ENCODE measurements at regions not wholly inside any gene's neighbourhood (a gene's known extent, or its start where the extent isn't known, plus 50 kb on each side); places are given as distances from the start of the nearest gene placed in this dataset.

- DNase-seq: no peak
Measured at GRCh38 chr5:174338185-174339010, 292.9 kb downstream of the NSG2 start.

- DNase-seq: no peak
Measured at GRCh38 chr5:174339130-174339529, 293.6 kb downstream of the NSG2 start.

DNA sequence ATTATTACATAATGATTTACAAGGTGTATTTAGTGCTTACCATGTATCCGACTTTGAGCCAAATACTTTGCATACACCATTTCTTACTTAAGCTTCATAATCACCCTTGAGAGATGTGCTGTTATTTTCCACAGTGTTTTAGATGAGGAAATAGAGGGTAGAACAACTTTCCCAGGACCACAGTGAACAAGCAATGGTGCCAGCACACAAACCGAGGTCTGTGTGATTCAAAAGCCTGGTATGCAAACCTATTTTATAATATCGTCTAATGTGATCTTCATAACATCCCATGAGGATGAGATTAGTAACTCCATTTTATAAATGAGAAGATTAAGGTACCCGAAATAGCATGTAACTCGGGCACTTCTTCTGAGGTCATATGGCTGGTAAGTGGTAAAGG lies 294.7 kb downstream of the NSG2 start:
- no peak for DNase-seq

DNA sequence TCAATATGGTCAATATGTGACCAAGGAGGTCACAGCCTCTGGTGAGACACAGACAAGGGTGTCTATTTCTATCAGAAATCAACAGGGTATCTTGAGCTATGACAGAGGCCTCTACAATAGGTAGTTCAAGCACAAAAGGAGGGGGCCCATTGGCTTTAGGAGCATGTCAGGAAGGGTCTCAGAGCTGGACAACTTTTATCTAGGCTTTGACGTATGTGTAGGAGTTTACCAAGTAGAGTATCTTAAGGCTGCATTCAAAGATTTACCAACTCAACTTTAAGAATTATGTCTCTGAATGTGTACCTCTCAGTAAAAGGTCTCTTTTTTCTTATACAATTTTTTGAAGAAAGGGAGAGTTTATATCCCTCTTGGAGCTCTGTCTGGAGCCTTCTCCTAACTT lies 297.2 kb downstream of the NSG2 start:
- no peak for DNase-seq

DNA sequence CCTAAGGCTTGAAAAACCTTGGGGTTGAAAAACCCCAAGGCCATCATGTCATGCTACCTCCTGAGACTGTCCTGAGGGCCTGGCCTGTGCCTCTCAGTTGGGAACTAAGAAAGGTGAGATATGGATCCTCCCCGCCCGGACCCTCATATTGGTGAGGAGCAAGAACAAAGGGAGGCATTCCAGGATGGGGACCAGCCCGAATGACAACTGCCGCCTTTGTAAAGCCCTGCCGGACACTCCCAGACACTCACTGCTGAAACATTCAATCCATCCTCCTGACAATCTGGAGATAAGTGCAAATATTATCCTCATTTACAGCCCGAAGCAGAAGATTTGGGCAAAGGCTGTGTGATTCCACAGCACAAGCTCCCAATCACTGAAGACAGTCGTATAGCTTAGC lies 298.3 kb downstream of the NSG2 start:
- no peak for DNase-seq

DNA sequence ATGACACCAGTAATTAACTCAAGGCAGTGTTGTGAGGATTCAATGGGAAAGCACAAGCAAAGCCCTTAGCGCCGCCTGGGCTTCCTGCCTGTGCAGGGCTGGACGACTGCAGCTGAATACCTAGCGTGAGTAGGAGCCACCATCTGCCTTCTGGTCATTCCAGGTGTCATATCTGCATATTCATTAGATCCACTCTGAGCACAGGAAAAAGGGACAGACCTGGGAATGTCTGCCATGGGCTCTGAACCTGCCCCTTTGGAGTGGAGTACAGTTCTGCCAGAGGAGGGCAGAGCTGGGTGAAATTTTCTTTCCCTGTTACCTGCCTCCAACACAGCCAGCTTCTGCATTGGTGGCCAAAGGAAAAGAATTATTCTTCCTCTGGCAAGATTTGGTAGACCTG lies 298.8 kb downstream of the NSG2 start:
- no peak for DNase-seq

GRCh38 chr5:174347183-174347582 lies 301.7 kb downstream of the NSG2 start:
- DNase-seq: no peak

GRCh38 chr5:174348311-174348981 lies 302.9 kb downstream of the NSG2 start:
- DNase-seq: no peak

DNA sequence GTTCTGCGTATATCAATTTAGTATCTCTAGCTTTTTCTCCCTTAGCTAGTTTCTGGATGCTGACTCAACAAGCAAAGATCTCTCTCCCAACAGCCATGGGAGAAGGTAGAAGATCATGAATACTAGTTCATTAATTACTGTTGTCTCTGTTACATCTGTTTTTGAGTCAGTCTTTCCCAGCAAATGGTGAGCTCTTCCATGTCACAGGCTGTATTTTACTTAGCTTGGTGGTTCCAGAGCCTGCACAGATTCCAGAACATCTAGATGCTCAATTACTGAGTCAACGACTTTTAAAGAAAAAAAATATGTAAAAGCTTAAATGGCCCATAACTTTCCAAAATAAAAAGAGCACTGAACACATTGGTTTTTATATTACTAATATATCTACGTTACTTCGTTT lies 307.2 kb downstream of the NSG2 start:
- no peak for DNase-seq

GRCh38 chr5:174354571-174354970 lies 309.1 kb downstream of the NSG2 start:
- DNase-seq: no peak

- DNase-seq: no peak
Measured at GRCh38 chr5:174355208-174355612, 309.7 kb downstream of the NSG2 start.

- no peak for DNase-seq
Measured at GRCh38 chr5:174355995-174356394, 310.5 kb downstream of the NSG2 start.

- no peak for DNase-seq
Measured at GRCh38 chr5:174356536-174356935, 311.0 kb downstream of the NSG2 start.

DNA sequence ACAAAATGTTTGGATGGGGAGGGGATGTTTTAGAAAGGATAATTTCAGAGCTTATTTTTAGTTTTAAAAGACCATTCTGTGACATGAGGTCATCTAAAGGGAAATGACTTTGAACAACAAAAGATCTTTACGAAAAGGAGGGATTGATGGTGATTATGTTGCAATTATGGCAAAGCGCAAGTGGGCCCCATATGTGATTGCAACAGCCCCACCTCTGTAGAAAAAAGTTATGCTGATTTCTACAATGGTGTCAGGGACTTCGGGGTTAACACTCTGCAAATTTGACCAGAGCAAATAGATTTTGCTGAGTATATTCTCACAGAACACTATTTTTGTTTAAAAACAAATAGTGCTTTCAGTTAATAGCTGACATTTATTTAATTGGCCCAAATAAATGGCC lies 312.8 kb downstream of the NSG2 start:
- no peak for DNase-seq

GRCh38 chr5:174359071-174359470 lies 313.6 kb downstream of the NSG2 start:
- no peak for DNase-seq

DNA sequence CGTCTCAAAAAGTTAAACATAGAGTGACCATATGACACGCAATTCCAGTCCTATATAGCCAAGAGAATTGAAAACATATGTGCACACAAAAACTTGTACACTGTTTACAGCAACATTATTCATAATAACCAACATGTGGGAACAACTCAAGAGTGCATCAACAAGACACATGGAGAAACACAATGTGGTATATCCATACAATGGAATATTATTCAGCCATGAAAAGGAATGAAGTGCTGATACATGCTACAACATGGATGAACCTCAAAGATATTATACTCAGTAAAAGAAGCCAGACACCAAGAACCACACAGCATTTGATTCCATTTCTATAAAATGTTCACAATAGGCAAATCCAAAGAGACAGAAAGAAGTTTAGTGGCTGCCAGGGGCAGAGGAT lies 317.0 kb downstream of the NSG2 start:
- no peak for DNase-seq

GRCh38 chr5:174363934-174364333 lies 318.4 kb downstream of the NSG2 start:
- no peak for DNase-seq

- DNase-seq: no peak
Measured at GRCh38 chr5:174364676-174365075, 319.2 kb downstream of the NSG2 start.

DNA sequence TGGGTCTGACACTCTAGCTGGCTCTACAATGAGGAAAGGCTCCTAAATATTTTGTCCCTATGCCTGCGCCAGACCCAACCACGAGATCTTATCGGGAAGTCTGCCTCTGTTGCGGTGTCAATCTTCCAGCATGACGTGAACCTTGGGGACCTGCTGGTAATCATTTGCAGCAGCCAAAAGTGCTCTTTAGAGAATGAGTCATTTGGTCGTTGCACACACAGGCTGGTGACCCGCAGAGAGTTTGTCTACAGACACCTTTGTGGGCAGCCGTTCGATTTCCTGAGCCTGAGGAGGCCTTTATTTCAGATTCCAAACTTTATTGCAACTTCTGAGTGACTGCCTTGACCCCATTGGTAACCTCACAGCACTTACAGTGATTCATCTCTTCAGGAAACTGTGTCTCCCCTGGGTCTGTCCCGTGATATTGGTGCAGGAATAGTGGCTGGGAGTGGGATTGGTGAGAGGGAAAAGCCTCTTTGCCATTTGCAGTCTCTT lies 326.1 kb downstream of the NSG2 start:
- no peak for DNase-seq

DNA sequence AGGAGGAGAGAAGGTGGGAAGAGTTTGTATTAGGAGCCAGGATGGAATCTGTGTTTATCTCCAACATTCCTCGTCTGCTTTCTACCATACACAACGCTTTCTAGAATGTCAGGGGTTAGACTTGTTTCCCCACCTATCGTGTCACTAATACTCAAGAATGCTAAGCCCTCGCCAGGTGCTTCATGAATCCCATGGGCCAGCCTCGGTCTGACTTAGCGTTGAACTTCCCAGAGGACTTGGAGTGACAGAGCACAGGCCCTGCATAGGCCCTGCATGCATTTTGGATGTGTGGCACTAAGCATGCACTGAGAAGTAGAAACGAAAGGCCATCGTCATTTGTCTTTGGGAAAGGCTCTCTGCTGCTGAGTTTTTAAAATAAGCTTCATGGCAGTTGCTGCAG lies 328.7 kb downstream of the NSG2 start:
- no peak for DNase-seq

DNA sequence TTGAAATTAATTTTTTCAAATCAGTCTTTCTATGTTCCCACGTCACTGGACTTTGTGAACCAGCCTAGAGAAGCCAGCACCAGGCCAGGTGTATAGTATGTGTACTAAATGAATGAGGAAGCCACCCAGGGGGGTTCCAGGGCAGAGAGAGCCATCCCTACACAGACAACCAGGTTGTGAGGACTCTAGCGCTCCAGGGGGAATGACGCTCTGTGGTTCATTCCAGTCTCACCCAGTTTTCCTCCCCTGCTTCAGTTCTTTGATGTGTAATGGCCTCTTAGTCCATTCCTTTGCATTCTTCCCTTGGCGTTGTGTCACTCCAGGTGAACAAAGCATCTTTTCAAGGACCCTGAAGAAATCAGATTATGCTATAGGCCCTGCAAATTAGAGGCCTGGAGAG lies 330.6 kb downstream of the NSG2 start:
- DNase-seq: no peak

DNA sequence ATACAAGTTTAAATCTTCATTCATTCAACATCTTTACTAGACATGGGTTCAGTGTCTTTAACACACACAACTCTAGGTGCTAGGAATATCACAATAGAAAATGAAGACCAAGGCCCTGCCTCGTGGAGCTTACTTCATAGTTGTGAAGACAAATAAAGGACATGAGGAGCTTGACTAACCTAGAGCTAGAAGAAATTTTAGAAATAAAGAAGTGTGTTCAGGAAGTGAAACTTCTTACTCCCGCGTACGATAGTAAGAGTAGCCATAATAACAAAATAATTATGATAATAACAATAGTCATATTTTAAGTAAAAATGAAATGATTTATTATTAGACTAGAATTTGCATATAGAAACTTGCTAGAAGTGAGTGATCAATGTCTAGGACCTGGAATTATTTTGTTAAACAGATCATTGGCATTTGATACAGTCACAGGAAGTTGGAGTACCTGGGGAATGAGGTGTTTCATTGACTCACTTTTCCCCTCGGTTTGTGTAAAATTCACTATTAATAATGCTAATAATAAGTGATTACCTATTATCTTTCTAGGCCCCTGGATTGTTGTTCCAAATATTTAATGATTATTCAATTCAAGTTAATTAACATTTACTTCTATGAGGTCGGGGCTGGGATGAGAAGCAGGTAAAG lies 331.3 kb downstream of the NSG2 start:
- no peak for DNase-seq

DNA sequence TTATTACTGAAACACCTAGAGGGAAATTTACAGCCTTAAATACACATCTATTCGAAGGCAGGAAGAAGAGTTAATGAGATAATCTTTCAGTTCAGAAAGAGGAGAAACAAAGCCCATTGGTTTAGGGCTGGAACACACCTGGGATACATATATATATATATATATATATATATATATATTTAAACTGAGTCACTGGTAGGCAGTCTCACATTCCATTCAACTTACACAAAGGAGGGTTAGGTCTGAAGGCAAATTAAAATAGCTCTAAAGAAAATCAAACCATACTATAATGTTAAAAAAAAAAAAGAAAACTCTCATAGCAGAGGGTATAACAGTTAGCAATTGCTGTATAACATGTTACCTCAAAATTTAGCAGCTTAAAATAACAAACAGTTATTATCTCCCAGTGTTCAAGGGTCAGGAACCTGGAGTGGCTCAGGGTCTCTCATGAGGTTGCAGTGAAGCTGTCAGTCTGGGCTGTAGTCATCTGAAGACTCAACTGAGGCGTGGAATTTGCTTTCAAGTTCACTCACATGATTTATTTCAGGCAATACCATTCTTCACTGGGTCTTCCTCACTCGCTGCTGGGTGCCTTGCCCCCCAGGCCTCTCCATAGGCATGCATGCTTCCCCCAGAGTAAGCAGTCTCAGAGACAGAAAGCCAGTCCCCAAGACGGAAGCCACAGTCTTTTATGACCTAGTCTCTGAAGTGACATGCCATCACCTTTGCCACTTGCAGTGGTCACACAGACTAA lies 332.8 kb downstream of the NSG2 start:
- no peak for DNase-seq

All from DMS79 treated with DMSO at 0.1 percent for 48 hours (cell line).